MM.1S (cell line): ENCODE measurements at regions not wholly inside any gene's neighbourhood (a gene's known extent, or its start where the extent isn't known, plus 50 kb on each side); places are given as distances from the start of the nearest gene placed in this dataset.

Experiments
- CTCF ChIP-seq: fragments of 300-600 bp; sonication (generic); IDR thresholded peaks from 2 replicates; pipeline ENCODE4 v1.5.1; 2016; ENCODE audit warnings: antibody characterized with exemption, low read length, mixed read lengths
- EZH2 ChIP-seq: fragments of 300-600 bp; sonication (generic); optimal IDR thresholded peaks from 2 replicates; pipeline ENCODE3; 2017; ENCODE audit warnings: low read depth, mild to moderate bottlenecking, antibody characterized with exemption, low read length, mixed read lengths
- EZH2phosphoT487 ChIP-seq: fragments of 300-600 bp; sonication (generic); IDR thresholded peaks from 2 replicates; pipeline ENCODE4 v1.6.1; 2018; ENCODE audit warnings: antibody characterized with exemption, low read length

- no peak for TF ChIP-seq EZH2
- TF ChIP-seq EZH2phosphoT487, result no peak
- TF ChIP-seq CTCF, result no peak
Measured at GRCh38 chr13:89574077-89574476, 1773.4 kb upstream of the MIR17HG start.
